Heart left ventricle (tissue), 16 donors: ENCODE measurements at regions not wholly inside any gene's neighbourhood (a gene's known extent, or its start where the extent isn't known, plus 50 kb on each side); places are given as distances from the start of the nearest gene placed in this dataset.
A peak's percentile ranks its signal among the peaks of the same experiment; 100 is the strongest.

Experiments
- ATAC-seq, 4 donors: fragments of 200-7000 bp; cut with Tn5 transposase; one replicate each; pipeline ENCODE4 v1.9.1; 2020 to 2022; ENCODE audit warnings: moderate library complexity in 4 of 4, mild to moderate bottlenecking in 3 of 4, moderate number of reproducible peaks in 1 of 4
- DNase-seq, 5 donors: peaks; one replicate each; pipeline ENCODE4 v3.0.0-alpha.2; 2020
- H3K27ac ChIP-seq, 12 donors: fragments of 200-600 bp; sonication (generic) in 4 of 12; one replicate each; pipeline versions ENCODE4 v1.5.0 to v1.8.0; 2016 to 2022; ENCODE audit warnings: mild to moderate bottlenecking in 2 of 12
- H3K27me3 ChIP-seq, 9 donors: fragments of 200-600 bp; sonication (generic) in 2 of 9; one replicate each; pipeline versions ENCODE4 v1.5.1 to v1.8.0; 2016 to 2022; ENCODE audit warnings: mild to moderate bottlenecking in 3 of 9
- H3K36me3 ChIP-seq, 9 donors: fragments of 200-600 bp; sonication (generic) in 2 of 9; one replicate each; pipeline versions ENCODE4 v1.5.0 to v1.8.0; 2018 to 2022; ENCODE audit warnings: mild to moderate bottlenecking in 2 of 9
- H3K4me1 ChIP-seq, 12 donors: fragments of 200-600 bp; sonication (generic) in 4 of 12; one replicate each; pipeline versions ENCODE4 v1.5.0 to v1.8.0; 2016 to 2022; ENCODE audit warnings: mild to moderate bottlenecking in 3 of 12
- H3K4me3 ChIP-seq, 12 donors: fragments of 200-600 bp; sonication (generic) in 4 of 12; one replicate each; pipeline versions ENCODE4 v1.5.0 to v1.8.0; 2017 to 2022; ENCODE audit warnings: mild to moderate bottlenecking in 9 of 12, moderate library complexity in 4 of 12
- H3K9me3 ChIP-seq, 12 donors: fragments of 200-600 bp; sonication (generic) in 4 of 12; one replicate each; pipeline versions ENCODE4 v1.5.0 to v1.8.0; 2016 to 2022; ENCODE audit warnings: mild to moderate bottlenecking in 1 of 12
- CTCF ChIP-seq, 12 donors: fragments of 200-600 bp; sonication (generic) in 4 of 12; IDR thresholded peaks; one replicate each; pipeline versions ENCODE4 v1.5.0 to v1.8.0; 2018 to 2022; ENCODE audit warnings: antibody characterized with exemption in 12 of 12, mild to moderate bottlenecking in 5 of 12
- POLR2A ChIP-seq, 2 donors: fragments of 450-650 bp; IDR thresholded peaks; one replicate each; pipeline ENCODE4 v1.6.1; 2017; ENCODE audit warnings: antibody characterized with exemption in 2 of 2, mild to moderate bottlenecking in 2 of 2, moderate library complexity in 2 of 2
- WGBS, 4 donors: extraction: QIAGEN DNeasy Blood & Tissue Kit in 2 of 4; methylation state at CpG; one replicate each; pipeline versions ENCODE4 v1.1.5 to v1.1.7; 2013 to 2018; 5-methylcytosine and 5-hydroxymethylcytosine counted together
- intact Hi-C, 10 donors: fragments of 100-400 bp; cut with DNase I; formaldehyde crosslinking; loops; one replicate each; pipeline versions ENCODE4 v1.11.1 to v1.14.2; 2022
- donor health status: ischemic (EF 13 %, LVEDD 7.1; RV severe dilation, severe dysfunction).
- donor health status: healthy with polysubstance abuse.
- donor health status: DM: no; HTN: yes; CAD: no.
- donor health status: DM: no; HTN: no; CAD: no.
- donor health status: ischemic (EF 25% LVEDD 6.9; RV normal size, moderate dysfunction).
- donor health status: ischemic (EF 25% LVEDD 5.7; RV mildly dilated, moderate dysfunction).
- donor health status: healthy.
- donor health status: DM: yes; HTN: yes; CAD: no.
- donor health status: ischemic (EF 35%, LVEDD 5.7; RV mildly dilated, moderate dysfunction).
- donor health status: nonischemic (EF 11% LVEDD 7.7; RV severe dilation, severe dysfunction).
- donor health status: DM: yes; HTN: yes; CAD: no.
- donor health status: PGD.
- donor health status: ischemic (EF 29% LVEDD 5.4; RV normal size, mild dysfunction).
- donor health status: nonischemic (EF 23%, LVEDD 6.1; RV moderate dilation, normal function).

GRCh38 chr13:73894995-73895571 lies 239.1 kb downstream of the KLF12 start:
- 81 to 86% (median 84%) methylated on average over 4 of the region's 4 CpGs for WGBS, 4 donors
- no peak overlapping the region for H3K27ac ChIP-seq

GRCh38 chr13:73893833-73894232 lies 240.4 kb downstream of the KLF12 start:
- 58 to 70% (median 64%) methylated on average over 5 of the region's 5 CpGs for WGBS, 4 donors
- DNase-seq = no peak
- peak in 1 of 4 donors; percentile 34 for ATAC-seq

More at GRCh38 chr13:73894995-73895571, 239.1 kb downstream of the KLF12 start:
- intact Hi-C loops = no loop called here
- Histone ChIP-seq H3K4me3 (no peak overlapping the region), H3K9me3 (no peaks in the 10 kb centered on the region), H3K4me1 (peaks cover 0 to 10% (median 0%) of the 10 kb centered on the region in 12 donors), H3K36me3 (no peaks in the 10 kb centered on the region), H3K27me3 (no peaks in the 10 kb centered on the region)
- no peak for TF ChIP-seq CTCF (IDR thresholded peaks at IDR 0.05)
- TF ChIP-seq POLR2A (IDR thresholded peaks at IDR 0.05) = no peak
- DNase-seq = no peak
- no peak for ATAC-seq

GRCh38 chr13:73891805-73892204 lies 242.4 kb downstream of the KLF12 start:
- no peak for ATAC-seq
- TF ChIP-seq POLR2A (IDR thresholded peaks at IDR 0.05) = no peak
- no peak for TF ChIP-seq CTCF (IDR thresholded peaks at IDR 0.05)
- intact Hi-C loops = no loop called here

More at GRCh38 chr13:73893833-73894232, 240.4 kb downstream of the KLF12 start:
- Histone ChIP-seq H3K36me3 (no peaks in the 10 kb centered on the region), H3K4me3 (no peak overlapping the region), H3K4me1 (peaks cover 0 to 10% (median 0%) of the 10 kb centered on the region in 12 donors), H3K27ac (no peak overlapping the region), H3K27me3 (no peaks in the 10 kb centered on the region), H3K9me3 (no peaks in the 10 kb centered on the region)
- intact Hi-C loops = no loop called here
- TF ChIP-seq POLR2A (IDR thresholded peaks at IDR 0.05) (no peak), CTCF (IDR thresholded peaks at IDR 0.05) (no peak)

GRCh38 chr13:73883162-73883561 lies 251.0 kb downstream of the KLF12 start:
- DNase-seq (no peak), ATAC-seq (peak in 3 of 4 donors; percentile 41 to 73 (median 60))
- peak overlapping the region in 2 of 12 donors; percentile 10 to 21 for H3K27ac ChIP-seq
- H3K4me1 ChIP-seq = peaks cover 0 to 23% (median 8%) of the 10 kb centered on the region in 12 donors
- TF ChIP-seq POLR2A (IDR thresholded peaks at IDR 0.05) (no peak), CTCF (IDR thresholded peaks at IDR 0.05) (no peak)
- intact Hi-C loops = loop anchor here in 1 of 10 donors (5.0 kb wide), 1 partner anchor 99 kb away; no protein-coding TSS in a partner anchor
- H3K36me3 ChIP-seq = no peaks in the 10 kb centered on the region
- H3K9me3 ChIP-seq = peaks cover 0 to under 1% (median 0%) of the 10 kb centered on the region in 12 donors
- no peaks in the 10 kb centered on the region for H3K27me3 ChIP-seq
- H3K4me3 ChIP-seq = no peak overlapping the region
- WGBS, 4 donors = 37 to 56% (median 42%) methylated on average over 5 of the region's 5 CpGs

More at GRCh38 chr13:73891805-73892204, 242.4 kb downstream of the KLF12 start:
- WGBS, 4 donors = 84 to 91% (median 89%) methylated on average over 1 of the region's 1 CpG
- H3K9me3 ChIP-seq = no peaks in the 10 kb centered on the region
- H3K36me3 ChIP-seq = no peaks in the 10 kb centered on the region
- no peaks in the 10 kb centered on the region for H3K27me3 ChIP-seq
- no peak overlapping the region for H3K4me3 ChIP-seq
- H3K4me1 ChIP-seq = peaks cover 0 to 4% (median 0%) of the 10 kb centered on the region in 12 donors
- DNase-seq = no peak
- H3K27ac ChIP-seq = no peak overlapping the region
